Muscle of leg (tissue), 3 donors: ENCODE measurements at regions not wholly inside any gene's neighbourhood (a gene's known extent, or its start where the extent isn't known, plus 50 kb on each side); places are given as distances from the start of the nearest gene placed in this dataset.
A peak's percentile ranks its signal among the peaks of the same experiment; 100 is the strongest.
"Not testable (repeated sequence)": the region's sequence is repeated elsewhere in the genome, so short reads cannot be mapped to it uniquely, and the experiment has no call there.

Source experiments
- DNase-seq: peaks from one replicate; pipeline ENCODE4 v3.0.0; 2013
- H3K27ac ChIP-seq: one replicate; pipeline ENCODE4 v1.5.1; 2013; ENCODE audit warnings: mild to moderate bottlenecking, low read length, control low read depth
- H3K27me3 ChIP-seq: one replicate; pipeline ENCODE4 v1.6.1; 2013; ENCODE audit warnings: low read length; ENCODE audit not compliant: control insufficient read depth, insufficient read depth
- H3K36me3 ChIP-seq: one replicate; pipeline ENCODE4 v1.6.1; 2013; ENCODE audit warnings: low read length; ENCODE audit not compliant: control insufficient read depth, insufficient read depth
- H3K4me1 ChIP-seq: one replicate; pipeline ENCODE4 v1.6.1; 2013; ENCODE audit warnings: low read length; ENCODE audit not compliant: control insufficient read depth, insufficient read depth
- H3K4me3 ChIP-seq: one replicate; pipeline ENCODE4 v1.5.1; 2013; ENCODE audit warnings: low read length, control low read depth
- H3K9me3 ChIP-seq: replicated peaks from 2 replicates; pipeline ENCODE4 v1.6.1; 2013; ENCODE audit warnings: low read depth, low read length; ENCODE audit not compliant: control insufficient read depth
- WGBS: methylation state at CpG from one replicate; pipeline ENCODE4 v1.1.5; 2013; ENCODE audit warnings: missing lambda C conversion rate; ENCODE audit not compliant: insufficient coverage; 5-methylcytosine and 5-hydroxymethylcytosine counted together

DNA sequence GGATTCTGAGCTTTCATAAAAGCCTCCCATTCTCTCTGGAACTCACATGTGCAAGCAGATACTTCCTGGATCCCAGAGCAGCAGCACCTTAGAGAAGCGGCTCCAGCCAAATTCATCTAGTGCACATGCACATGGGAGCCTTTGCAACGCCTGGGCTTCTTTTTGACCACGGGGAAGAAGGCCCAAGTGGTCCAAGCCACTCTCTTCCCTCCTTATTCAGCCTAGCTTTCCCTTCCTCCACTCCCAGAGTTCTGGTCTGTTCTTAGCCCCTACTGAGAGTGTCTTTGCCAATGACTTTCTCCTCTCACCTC is 118.7 kb downstream of the ZNF365 start:
- Histone ChIP-seq H3K27ac (no peak overlapping the region), H3K27me3 (no peaks in the 10 kb centered on the region), H3K9me3 (no peaks in the 10 kb centered on the region), H3K36me3 (no peaks in the 10 kb centered on the region), H3K4me3 (no peak overlapping the region), H3K4me1 (peaks cover 2% of the 10 kb centered on the region)
- DNase-seq, result no peak
- WGBS, result 39% methylated on average over 3 of the region's 3 CpGs

DNA sequence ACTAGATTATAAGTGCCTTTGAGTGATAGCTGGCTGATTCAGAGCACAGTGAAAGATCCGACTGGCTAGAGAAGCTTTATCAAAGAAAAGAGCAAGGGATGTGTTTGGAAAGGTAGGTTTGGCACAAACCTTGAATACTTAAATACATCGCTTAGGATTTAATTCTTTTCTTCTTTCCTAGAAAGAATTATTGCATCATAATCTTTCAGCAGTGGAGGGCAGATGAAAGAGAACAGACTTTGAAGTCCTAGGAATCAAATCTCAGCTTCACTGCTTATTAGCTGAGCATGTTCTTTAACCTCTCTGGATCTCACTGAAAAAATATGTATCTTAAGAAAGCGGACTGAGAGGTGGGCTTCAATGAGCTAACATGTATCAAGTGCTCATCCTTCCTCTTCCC is 122.8 kb downstream of the ZNF365 start:
- Histone ChIP-seq H3K27ac (no peak overlapping the region), H3K36me3 (no peaks in the 10 kb centered on the region), H3K4me1 (peaks cover 2% of the 10 kb centered on the region), H3K9me3 (no peaks in the 10 kb centered on the region), H3K27me3 (no peaks in the 10 kb centered on the region), H3K4me3 (no peak overlapping the region)
- WGBS, result no CpG with 5 or more reads among the region's 3 CpGs
- DNase-seq, result no peak

DNA sequence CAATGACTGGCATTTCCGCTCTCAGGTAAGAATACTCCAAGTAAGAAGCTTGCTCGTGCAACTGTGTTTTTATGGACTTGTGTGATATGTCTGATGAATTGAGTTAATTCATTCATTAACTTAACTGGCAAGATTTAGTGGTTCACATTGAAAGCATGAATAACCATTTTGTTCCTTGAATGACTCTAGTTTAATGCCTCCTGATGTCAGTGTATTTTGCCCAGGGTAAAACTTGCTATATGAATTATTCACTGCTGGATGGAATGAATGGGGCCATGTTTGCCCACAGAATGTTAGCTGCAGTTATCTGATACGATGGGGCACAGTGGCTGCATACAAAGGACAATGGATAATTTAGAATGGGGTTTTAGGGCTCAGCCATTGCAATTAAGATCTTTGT is 124.1 kb downstream of the ZNF365 start:
- DNase-seq, result no peak
- no peaks in the 10 kb centered on the region for H3K36me3 ChIP-seq
- no peak overlapping the region for H3K4me3 ChIP-seq
- no peaks in the 10 kb centered on the region for H3K27me3 ChIP-seq
- H3K27ac ChIP-seq, result no peak overlapping the region
- WGBS, result 50% methylated on average over 1 of the region's 3 CpGs
- H3K9me3 ChIP-seq, result no peaks in the 10 kb centered on the region
- no peaks in the 10 kb centered on the region for H3K4me1 ChIP-seq

DNA sequence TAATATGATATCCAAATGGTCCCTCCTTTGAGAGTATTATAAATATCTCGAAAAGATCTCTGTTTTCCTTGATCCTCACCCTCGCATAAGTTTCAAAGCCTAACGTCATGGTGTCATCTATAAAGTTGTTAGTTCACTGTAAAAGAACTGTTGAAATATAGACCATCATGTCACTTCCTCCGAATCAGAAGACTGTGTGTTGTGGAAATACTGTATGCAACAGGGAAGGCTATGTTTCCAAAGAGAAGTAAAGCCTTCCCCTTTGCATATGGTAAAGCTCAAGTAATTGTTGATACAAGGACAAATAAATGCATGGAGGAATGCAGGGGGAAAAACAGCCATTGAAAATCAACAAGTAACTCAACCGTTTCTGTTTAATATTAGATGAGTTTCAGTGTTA is 125.9 kb downstream of the ZNF365 start:
- not testable (repeated sequence) for H3K27me3 ChIP-seq, H3K36me3 ChIP-seq, H3K9me3 ChIP-seq, DNase-seq, H3K27ac ChIP-seq, H3K4me3 ChIP-seq, H3K4me1 ChIP-seq
- WGBS, result no CpG with 5 or more reads among the region's 5 CpGs

DNA sequence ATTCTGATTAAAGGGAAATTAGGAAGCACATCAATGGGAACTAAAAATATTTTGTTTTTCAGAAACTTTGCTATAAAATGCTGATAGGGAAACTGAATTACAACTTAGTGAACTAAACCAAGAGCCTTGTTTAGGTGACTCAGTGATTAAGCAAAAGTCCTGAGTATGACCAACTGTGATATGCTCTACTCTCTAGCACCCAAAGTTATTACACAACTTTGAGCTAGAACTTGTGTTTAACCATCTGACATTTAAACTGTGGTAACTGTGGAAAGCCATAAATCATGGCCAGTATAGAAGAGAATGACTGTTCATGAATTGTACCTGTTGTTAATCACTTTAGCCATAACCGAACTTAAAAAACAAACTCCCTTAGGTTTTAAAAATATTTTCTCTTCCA is 127.4 kb downstream of the ZNF365 start:
- Histone ChIP-seq H3K27me3 (no peaks in the 10 kb centered on the region), H3K36me3 (no peaks in the 10 kb centered on the region), H3K9me3 (no peaks in the 10 kb centered on the region), H3K4me1 (no peaks in the 10 kb centered on the region), H3K27ac (no peak overlapping the region), H3K4me3 (no peak overlapping the region)
- WGBS, result no CpG with 5 or more reads among the region's 1 CpG
- DNase-seq, result no peak

DNA sequence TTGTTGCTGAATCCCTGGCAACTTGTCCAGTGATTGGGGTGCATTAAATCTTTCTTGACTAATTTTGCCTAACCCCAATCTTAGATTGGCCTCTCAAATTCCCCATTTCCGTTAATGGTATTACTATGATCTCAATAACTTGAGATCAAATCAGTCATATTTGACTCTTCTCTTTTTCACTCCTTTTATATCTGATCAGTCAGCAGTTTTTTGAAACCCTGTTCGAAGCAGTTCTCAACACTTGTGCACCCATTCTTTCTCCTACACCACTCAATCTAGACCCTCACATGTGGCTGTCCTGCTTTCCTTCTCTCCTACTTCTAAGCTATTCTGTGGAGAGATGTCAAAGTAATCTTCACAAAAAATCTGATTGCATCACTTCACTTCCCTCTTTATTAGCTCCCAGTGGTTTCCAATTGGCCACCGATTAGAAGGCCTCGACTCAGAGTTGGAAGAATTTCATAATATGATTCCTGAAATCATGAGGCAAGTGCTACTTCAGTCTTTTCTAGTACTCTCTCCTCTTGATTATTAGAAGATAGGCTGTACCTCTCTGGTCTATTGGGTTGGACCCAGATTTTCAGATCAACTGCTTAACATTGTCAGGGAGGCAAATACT is 128.9 kb downstream of the ZNF365 start:
- DNase-seq, result peak; percentile 61
- H3K27me3 ChIP-seq, result no peaks in the 10 kb centered on the region
- H3K27ac ChIP-seq, result no peak overlapping the region
- no peak overlapping the region for H3K4me3 ChIP-seq
- H3K4me1 ChIP-seq, result no peaks in the 10 kb centered on the region
- H3K9me3 ChIP-seq, result no peaks in the 10 kb centered on the region
- WGBS, result 100% methylated on average over 1 of the region's 4 CpGs
- H3K36me3 ChIP-seq, result no peaks in the 10 kb centered on the region

DNA sequence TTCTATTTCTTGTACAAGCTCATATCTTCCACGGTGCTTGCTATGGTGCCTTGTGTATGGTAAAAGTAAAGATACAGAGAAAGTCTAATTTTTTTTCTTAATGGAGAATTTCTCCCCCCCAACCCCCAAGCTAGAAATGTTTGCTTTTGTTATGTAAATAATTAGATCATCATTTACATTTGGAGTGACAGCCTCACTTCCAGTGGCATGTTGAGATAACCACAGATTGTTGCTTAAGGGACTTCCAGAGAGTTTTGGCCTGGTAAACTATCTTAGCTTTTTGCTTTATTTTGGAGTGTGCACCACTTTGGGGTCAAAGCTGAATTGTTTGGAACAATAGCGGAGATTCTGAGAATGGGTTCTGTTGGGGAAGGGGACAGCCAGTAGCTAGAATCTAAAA is 129.7 kb downstream of the ZNF365 start:
- WGBS, result 100% methylated on average over 1 of the region's 2 CpGs
- no peak for DNase-seq
- no peak overlapping the region for H3K4me3 ChIP-seq

DNA sequence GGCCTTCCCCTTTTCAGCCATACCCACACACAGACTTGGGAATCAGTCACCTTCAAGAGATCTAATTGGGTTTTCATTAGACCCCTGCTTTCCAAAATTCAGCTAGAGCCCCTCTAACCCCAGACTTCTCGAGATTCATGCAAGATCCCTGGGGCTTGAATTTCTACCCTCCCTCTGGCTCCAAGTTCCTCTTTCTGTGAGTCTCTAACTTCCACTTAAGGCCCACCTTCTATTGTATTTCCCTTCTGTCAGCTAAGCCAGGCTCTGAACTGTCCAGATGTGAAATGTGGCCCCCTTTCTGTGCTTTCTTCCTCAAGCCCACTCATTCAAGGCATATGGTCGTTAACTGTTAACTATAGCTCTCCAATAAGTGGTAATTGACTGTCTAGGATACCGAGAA is 132.2 kb downstream of the ZNF365 start:
- H3K27me3 ChIP-seq, result no peaks in the 10 kb centered on the region
- H3K27ac ChIP-seq, result no peak overlapping the region
- WGBS, result 45% methylated on average over 1 of the region's 3 CpGs
- no peaks in the 10 kb centered on the region for H3K9me3 ChIP-seq
- peak; percentile 39 for DNase-seq
- H3K36me3 ChIP-seq, result no peaks in the 10 kb centered on the region
- H3K4me1 ChIP-seq, result no peaks in the 10 kb centered on the region
- H3K4me3 ChIP-seq, result no peak overlapping the region

More for the DNA sequence above, 129.7 kb downstream of the ZNF365 start:
- Histone ChIP-seq H3K4me1 (no peaks in the 10 kb centered on the region), H3K9me3 (no peaks in the 10 kb centered on the region), H3K27ac (no peak overlapping the region), H3K36me3 (no peaks in the 10 kb centered on the region), H3K27me3 (no peaks in the 10 kb centered on the region)

DNA sequence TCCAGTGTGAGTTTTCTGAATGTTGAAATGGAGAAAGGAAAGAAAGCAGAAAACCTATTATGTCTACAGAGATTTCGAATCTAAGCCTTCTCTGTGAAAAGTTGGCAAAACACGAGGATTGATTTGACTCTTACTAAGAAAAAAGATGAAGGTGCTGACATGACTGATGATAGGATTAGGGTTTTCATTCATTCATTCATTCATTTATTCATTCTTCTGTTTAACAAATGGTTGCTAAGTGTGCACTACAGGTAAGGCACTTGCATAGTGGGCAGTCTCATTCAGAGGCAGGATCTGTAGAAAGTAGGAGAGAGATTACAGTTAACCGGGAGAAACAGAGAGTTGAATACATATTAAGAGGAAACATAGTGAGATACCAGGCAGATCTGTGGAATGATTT is 137.1 kb downstream of the ZNF365 start:
- H3K9me3 ChIP-seq, result no peaks in the 10 kb centered on the region
- DNase-seq, result no peak

DNA sequence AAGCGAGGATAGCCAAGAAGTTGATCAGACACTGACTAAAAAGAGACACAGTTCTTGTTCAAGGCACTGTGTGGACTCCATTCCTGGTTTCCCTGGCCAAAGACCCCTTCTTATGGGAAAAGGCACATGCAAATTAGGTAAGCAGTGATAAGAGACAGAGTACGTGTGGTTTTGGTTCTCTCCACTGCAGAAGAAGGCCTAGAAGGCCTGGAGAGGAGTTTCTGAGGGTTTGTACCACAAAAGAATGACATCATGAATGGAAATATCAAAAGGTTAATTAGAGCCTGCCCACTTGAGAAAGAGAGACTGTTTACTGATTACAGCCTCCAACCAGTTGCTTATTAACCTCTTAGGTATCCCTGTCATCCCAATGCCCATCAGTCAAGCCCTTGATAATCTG is 137.5 kb downstream of the ZNF365 start:
- DNase-seq, result no peak
- Histone ChIP-seq H3K27me3 (no peaks in the 10 kb centered on the region), H3K4me1 (no peaks in the 10 kb centered on the region), H3K36me3 (no peaks in the 10 kb centered on the region), H3K27ac (no peak overlapping the region), H3K4me3 (no peak overlapping the region), H3K9me3 (no peaks in the 10 kb centered on the region)
- 73% methylated on average over 1 of the region's 2 CpGs for WGBS

More for the DNA sequence above, 137.1 kb downstream of the ZNF365 start:
- H3K4me1 ChIP-seq, result no peaks in the 10 kb centered on the region
- H3K27ac ChIP-seq, result no peak overlapping the region
- WGBS, result no CpG with 5 or more reads among the region's 3 CpGs
- H3K36me3 ChIP-seq, result no peaks in the 10 kb centered on the region
- no peaks in the 10 kb centered on the region for H3K27me3 ChIP-seq
- no peak overlapping the region for H3K4me3 ChIP-seq
